Stimulated activated CD8-positive, alpha-beta memory T cell treated with anti-CD3 and anti-CD28 coated beads, Interleukin-4, amount 100 ng/mL, for 48 hours (primary cell): ENCODE measurements at regions not wholly inside any gene's neighbourhood (a gene's known extent, or its start where the extent isn't known, plus 50 kb on each side); places are given as distances from the start of the nearest gene placed in this dataset.

Source experiments
- DNase-seq: peaks from one replicate; pipeline ENCODE4 v3.0.0-alpha.2; 2020

DNA sequence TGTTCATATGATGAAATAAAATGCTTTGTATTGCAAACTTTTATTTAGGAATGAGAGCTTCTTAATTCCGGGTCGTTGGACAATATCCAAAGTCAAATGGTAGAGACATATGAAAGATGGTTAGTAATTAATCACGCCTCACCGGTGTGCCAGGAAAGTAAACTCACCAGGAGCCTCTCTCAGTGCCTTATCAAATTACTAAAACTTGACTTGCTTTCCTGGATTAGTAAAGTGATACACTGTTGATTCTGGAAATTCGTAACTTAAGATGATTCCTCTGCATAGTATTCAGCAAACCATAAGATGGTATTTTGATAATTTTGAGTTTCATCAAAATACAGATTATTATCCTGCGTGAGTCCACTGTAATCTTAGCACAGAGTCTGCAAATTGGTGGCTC, 115.2 kb downstream of the PAX1 start:
- DNase-seq: no peak

DNA sequence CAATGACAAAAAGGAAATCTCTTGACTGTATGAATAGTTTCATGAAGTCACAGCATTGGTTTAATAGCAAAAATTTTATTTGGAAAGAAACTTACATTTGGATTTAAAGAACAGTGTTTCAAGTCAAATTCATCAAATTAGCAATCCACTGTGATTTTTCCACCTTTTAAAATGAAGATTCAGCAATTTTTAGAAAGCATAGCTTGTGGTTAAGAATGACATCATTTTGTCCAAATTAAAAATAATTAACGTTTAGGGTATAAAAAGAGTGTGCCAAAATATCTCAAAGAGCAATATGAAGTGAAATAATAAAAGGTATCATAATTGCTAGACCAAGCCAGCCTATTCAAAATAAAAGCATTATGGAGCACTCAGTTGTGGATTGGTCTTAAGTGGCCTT, 114.6 kb downstream of the PAX1 start:
- DNase-seq: no peak

DNA sequence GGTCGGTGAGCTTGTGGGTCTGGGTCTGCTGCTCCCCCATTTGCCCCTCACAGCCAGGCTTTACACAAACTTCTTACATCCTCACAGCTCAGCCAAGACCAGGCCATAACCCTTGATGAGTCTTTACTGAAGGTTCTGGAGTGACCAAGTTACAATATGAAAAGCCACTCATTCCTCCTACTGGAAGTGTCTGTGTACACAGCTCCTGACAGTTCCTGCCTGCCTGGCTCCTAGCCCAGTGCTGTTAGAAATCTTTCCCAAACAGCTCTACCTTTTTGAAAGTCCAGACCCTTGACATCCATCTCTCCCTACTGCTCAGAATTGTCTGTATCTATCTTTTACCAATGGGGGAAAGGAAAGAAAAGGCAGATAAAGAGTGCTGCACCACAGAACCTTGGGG, 106.9 kb downstream of the PAX1 start:
- DNase-seq: no peak

DNA sequence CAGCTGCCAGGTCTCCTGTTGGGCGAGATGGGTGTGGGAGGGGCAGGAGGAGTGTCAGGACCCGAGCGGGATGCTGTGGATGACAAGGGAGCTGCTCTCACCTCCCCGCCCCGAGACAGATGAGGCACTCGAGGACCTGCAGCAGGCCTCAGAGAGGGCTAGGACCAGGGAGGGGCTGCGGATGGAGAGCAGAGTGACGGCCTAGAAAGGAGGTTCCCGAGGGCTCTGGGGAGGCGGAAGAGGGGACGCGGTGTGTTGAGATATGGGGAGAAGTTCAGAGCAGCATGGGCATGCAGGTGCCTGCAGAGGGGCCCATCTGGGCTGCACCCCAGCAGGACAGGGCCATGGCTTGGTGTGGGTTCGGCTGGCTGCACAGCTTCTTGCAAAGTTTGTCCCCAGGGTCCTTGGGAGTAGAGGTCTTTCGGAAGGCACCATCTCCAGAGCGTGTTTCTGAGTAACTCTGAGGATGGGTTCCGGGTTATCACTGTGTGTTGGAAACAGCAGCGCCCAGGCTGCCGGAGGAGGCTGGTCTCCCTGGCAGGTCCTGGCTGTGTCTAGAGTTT, 104.6 kb downstream of the PAX1 start:
- no peak for DNase-seq

DNA sequence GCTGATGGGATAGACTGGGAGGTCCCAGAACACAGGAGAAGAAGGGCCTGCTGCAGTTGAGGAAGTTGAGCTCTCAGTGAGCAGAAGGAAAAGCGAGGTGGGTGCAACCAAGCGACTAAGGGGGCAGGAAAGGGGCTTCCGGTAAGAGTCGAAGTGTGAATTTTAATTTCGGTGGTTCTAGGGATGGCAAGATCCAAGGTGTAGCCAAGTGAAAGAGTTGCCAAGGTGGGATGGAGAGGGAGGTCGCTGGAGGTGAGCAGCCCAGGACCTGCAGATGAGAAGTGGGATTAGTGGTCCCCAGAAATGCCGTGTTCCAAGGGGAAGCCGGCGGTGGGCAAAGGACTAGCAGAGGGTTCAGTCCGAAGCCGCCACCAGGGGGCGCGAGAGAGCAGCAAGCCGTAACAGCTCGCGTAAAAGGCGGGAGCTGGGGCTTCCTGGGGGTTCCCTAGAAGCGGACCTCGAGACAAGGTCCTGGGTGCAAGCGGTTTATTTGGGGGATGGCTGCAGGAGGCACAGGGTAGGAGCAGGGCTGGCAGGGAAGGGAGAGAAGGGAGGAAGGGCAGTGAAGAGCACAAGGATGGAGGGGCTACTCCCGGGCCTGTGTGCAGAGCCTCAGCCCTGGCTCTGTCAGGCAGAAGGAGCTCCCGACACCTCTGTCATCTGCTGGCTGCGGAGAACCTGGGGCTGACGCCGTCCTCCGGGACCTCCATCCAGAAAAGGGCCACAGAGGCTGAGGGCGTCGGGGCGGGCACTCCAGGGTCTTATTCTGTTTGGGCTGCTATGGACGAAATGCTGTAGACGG, 103.6 kb downstream of the PAX1 start:
- peak; percentile 77 for DNase-seq

DNA sequence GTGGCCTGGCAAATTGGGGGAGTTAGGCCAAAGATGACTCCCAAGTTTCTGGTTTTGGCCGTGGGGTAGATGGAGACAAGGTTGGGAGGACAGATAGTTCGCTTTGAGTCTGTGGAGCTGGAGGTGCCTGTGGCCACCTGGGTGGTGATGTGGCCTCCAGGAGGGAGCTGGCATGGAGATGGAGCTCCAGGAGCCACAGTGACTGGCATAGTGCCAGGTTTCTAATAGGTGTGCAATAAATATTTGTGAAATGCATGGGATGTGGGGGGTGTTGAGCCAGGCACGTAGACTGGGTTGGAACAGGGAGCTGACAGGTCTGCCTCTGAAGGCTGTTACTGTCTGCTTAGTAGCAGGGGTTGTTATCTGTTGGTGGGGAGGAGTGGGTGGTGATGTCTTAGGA, 102.7 kb downstream of the PAX1 start:
- DNase-seq: no peak

DNA sequence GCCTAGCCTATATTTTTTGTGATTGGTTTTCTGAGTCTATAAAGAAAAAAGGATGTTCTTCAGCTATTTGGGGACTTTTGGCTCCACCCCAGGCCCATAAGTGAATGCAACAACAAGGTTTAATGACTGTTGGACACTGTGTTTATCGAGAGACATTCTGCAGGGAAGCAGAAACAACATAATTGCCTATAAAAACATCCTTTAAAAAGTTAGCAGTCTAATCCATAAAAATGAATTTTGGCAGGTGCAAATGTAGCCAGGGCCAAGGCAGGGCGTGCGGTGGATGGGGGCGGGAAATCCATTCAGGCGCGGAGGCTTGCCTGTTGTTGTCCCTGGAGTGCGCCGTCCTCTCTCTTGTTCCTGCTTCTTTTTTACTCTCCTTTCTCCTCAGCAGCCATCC, 99.3 kb downstream of the PAX1 start:
- no peak for DNase-seq

DNA sequence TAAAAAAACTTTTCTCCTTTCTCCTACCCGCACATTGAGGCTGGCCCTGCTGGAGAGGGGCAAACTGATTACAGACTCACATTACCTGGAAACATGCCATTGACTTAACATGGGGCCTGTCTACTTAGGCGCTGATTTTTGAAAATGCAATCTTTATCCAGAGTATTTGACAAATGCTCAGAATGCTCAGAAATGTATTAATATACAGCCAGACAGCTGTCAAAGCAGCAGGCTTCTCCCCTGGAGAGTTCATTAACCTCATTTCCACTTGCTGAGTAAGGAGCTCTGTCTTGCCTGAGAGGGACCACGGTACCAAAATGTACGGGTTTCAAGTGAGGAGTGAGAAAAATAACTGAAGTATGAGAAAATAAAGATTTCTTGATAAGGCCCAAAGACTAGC, 95.7 kb downstream of the PAX1 start:
- DNase-seq: no peak

DNA sequence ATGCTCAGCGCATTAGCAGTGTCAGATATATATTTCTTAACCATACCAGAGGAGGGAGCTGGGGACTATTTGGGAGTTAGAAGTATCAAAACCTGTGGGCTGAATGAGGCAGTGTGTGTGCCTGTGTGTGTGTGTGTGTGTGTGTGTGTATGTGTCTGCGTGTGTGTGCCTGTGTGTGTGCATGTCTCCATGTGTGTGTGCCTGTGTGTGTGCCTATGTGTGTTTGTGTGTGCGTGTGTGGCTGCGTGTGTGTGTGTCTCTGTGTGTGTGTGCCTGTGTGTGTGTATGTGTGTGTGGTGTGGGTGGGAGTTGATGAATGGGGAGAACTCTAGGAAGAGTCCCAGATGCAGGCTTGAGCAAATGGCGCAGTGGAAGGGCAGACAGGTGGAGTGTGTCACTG, 92.9 kb downstream of the PAX1 start:
- DNase-seq: no peak

DNA sequence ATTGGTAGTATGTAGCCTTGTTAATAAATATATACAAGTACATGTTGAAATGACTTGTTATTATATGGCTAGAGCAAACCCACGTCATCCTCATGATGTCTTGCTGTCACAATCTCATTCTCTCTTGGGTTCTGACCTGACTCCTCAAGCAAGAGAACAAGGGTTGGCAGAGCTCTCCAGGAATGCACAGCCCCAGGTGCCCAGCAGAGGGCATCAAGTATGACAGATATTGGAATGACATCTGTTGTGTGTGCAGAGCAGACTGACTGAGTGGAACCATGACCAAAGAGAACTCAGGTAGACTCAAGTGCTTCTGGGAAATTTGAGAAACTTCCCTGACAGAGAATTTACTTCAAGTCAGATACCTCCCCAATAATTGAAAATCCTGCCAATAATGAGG, 90.6 kb downstream of the PAX1 start:
- DNase-seq: no peak

DNA sequence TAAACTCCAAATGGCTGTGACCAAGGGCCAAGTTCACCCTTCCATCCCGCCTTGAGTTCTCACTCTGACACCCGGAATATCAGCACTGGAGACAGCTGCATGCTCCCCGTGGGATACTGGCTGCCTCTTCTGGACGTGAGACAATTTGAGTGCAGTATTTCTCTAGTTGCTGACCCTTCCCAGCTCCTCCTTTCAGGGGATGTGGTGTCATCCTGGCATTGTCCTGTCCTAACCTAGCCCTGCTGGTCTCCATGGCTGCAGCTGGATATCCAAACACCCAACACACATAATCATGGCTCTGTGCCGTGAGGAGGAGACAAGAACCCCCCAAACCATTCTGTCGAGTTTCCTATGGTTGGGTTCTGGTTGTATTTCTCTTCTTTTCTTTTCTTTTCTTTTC, 82.6 kb downstream of the PAX1 start:
- no peak for DNase-seq

DNA sequence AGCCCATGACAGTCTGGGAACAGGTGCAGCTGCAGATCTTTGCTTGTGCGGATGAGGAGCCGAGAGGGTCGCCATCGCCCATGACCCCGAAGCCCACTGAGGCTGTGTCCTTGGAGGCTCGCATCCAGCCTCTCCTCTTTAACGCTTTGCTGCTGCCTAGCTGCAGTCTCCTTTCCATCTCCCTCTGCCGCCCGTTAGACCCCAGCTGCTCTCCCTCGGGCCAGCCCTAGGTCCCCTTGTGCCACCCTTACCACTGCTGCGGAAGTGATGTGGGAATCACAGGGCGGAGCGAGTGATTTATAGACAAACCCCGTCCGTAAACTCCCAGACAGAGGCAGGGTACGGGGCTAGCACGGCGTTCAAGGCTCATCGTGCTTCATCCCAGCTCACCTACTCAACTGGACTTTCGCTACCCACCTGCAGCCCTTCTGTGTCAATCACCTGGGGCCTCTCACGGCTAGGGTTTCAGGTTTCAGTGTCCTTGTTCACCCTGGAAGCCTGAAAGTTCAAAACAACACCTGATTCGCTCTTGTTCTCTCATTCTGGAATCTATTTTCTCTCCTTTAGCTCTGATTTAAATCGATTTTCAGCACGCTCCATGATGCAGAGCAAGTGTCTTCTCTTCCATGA, 76.1 kb downstream of the PAX1 start:
- no peak for DNase-seq

DNA sequence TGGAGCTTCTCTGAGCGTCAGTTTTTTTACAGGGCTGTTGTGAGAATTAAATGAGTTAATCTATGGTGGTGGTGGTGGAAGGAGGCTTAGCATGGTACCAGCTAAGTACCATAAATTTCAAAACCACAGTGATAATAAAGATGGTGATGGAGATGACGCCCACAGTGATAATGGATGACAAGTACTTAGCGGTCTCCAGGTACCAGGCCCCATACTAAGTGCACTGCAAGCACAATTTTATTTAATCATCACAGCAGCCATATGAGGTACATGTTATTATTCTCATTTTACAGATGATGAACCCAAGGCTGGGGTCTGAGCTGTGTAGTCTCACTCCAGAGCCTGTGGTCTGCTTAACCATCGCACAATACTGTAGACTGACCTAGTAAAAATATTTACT, 75.1 kb downstream of the PAX1 start:
- DNase-seq: no peak
